Activated naive CD4-positive, alpha-beta T cell treated with Interleukin-2 at 50 U/mL for 16 hours (primary cell): ENCODE measurements at regions not wholly inside any gene's neighbourhood (a gene's known extent, or its start where the extent isn't known, plus 50 kb on each side); places are given as distances from the start of the nearest gene placed in this dataset.
"Not testable (repeated sequence)": the region's sequence is repeated elsewhere in the genome, so short reads cannot be mapped to it uniquely, and the experiment has no call there.

Experiments used
- DNase-seq: peaks from one replicate; pipeline ENCODE4 v3.0.0-alpha.2; 2020

DNA sequence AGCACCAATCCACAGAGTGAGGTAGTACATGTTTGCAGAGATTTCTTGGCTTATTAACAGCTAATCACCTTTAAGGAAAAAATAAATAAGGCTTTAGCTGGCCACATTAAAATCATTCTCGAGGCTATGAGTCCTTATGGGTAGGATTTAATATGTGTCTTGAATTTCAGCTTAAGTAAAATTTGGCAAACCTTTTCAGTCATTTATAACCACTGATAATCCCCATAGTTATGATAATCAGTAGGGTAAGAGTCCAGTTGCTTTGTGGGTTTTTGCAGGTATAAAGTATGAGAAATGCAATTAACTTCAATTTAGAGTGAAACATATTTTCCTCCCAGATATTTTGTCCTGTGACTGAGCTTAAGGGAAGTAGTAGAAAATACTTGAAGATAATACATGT, 1458.9 kb upstream of the FLRT2 start:
- no peak for DNase-seq

DNA sequence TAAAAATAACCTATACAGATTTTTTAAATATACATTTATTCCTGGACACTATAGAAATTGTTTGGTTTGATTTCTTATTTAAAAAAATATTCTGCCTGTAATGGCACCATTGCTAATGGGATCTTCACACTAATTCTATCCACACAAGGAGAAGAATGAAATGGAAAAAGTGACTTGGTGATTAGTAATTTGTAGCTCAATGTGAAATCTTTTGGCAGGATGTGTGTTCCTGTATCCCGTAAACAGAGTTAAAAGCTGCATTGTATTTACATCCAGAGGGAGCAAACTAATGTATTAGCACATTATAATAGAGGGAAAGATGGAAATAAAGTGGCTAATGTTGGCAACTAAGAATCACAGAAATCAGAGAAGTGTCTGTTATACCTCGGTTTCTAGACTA, 1455.3 kb upstream of the FLRT2 start:
- DNase-seq = no peak

DNA sequence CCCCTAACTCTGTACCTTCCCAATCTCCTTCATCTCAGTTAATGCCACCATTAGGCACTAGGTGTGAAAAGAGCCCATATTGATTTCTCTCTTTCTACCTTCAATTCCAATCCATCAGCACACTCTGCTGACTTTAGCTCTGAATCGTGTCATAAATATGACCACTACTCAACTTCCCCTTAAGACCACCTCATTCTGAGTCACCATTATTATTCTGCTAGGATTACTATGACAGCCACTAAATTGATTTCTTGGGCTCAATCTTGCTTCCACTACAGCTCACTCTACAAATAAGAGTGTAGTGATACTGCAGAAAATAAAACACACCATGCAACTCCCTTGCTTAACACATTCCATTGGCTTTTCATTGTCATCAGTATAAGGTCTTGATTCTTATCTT, 1449.0 kb upstream of the FLRT2 start:
- DNase-seq = no peak

DNA sequence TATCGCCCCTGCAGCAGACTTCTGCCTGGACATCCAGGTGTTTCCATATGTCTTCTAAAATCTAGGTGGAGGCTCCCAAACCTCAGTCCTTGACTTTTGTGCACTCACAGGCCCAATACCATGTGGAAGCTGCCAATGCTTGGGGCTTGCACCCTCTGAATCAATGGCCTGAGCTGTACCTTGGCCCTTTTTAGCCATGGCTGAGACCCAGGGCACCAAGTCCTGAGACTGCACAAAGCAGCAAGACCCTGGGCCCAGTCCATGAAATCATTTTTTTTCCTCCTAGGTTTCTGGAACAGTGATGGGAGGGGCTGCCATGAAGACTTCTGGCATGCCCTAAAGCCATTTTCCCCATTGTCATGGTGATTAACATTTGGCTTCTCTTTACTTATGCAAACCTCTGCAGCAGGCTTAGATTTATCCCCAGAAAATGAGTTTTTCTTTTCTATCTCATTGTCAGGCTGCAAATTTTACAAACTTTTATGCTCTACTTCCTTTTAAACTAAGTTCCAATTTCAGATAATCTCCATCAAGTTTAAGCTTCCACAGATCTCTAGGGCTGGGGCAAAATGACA, 1445.8 kb upstream of the FLRT2 start:
- no peak for DNase-seq

DNA sequence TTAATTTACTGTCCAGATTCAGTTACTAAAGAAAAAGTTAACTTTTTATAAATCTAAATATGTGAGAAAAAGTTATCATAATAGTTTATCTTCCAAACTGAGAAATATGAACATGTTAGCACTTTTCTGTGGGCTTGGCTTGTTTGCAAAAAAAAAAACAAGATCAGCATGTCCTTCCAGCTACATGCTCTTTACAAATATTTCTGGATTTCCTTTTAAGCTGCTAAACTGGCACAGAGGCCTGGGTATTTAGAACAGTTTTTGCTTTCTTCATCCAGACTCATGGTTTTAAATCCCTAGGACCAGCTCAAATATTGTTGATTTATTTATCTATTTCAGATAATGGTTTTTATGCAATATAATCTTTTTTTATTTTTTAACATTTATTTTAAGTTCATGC, 1444.5 kb upstream of the FLRT2 start:
- no peak for DNase-seq

DNA sequence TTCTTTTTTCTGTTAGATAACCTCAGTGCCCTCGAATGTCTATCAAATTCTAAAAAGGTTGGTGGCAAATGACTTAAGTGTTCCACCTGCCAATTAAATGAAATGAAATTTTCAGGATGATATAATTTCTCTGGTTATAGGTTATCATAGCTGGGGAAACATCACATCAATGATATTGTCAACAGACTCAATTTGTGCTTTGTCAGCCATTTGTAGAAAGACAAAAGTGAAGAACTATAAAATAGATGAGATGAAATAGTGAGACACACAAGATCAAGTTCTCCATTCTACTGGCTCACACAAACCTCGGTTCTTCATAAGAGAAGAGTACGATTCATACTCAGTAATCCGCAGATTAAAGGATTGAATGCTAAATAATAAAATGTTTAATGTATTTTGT, 1443.2 kb upstream of the FLRT2 start:
- no peak for DNase-seq

DNA sequence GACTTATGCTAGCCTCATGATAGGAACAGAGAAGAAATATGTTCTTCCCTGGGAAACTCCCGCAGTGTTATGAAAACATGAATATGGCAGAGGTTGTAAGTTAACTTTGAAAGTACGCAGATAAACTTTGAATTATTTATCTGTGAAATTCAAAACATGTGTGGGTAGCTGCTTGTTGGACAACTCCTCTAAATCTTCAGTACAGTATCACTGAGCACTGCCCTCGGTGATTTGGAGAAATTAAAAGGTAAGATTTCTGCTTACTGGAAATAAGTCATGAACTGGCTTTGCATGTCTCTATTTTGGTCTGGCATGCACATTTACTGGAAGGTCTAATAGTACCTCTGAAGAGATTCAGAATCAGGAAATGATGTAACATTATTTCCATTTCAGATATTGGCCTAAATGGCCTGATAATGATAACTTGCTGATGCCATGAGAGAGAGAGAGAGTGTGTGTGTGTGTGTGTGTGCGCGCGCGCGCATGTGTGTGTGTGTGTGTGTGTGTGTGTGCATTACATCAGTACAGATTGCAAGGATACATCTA, 1441.9 kb upstream of the FLRT2 start:
- DNase-seq = no peak

DNA sequence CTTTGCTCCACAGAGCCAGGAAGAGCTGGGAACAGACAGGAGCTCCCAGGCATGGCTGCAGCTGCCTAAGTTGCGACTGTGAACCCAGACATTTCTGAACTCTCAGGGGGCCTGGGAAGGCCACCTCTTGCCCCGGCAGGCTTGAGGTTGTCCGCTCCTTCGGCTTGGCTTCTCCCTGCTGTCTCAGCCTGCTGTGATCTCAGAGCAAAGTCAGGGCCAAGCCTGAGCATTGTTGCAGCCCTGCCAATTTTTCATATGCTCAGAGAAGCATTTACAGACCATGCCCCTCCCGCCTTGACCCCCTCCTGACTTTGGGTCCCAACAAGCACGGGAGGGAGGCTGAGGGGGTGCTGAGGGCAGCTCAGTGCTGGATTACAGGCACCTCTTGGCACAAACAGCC, 1439.1 kb upstream of the FLRT2 start:
- no peak for DNase-seq

DNA sequence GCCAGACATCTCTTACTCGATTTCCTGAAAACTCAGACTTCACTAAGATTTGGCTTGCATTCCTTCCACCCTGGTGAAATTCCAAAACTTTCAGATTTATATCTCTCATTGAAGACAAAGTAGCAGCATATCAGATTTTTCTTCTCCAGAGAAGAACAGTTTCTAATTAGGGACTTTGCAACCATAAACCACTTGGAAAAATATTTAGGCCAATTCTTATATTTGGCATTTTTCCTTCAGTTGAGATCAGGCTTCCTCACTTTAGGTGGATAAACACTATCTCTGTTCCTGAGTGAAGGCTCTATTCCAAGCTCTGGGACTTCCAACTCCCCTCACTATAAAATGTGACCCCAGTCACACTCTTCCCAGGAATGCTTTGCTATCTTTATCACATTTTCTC, 1434.3 kb upstream of the FLRT2 start:
- DNase-seq = no peak

DNA sequence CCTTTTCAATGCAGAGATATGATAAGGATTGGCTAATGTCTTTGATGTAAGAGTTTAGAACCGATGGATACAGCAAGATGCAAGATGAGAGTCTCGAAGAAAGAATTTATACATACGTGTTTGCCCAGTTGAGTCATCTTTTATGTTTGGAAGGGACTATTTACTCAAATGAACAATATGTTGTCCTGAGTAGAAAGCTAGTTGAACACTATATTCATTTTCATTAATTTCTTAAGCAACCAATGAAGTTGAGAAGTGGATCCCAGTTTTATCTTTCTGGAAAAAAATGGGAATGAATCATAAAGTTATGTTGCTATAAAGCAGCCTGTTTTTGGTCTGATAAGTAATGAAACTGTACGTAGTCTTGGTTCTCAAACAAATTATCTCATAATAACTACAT, 1431.7 kb upstream of the FLRT2 start:
- DNase-seq = no peak

DNA sequence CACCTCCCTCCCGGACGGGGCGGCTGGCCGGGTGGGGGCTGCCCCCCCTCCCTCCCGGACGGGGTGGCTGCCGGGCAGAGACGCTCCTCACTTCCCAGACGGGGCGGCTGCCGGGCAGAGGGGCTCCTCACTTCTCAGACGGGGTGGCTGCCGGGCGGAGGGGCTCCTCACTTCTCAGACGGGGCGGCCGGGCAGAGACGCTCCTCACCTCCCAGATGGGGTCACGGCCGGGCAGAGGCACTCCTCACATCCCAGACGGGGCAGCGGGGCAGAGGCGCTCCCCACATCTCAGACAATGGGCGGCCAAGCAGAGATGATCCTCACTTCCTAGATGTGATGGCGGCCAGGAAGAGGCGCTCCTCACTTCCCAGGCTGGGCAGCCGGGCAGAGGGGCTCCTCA, 1430.4 kb upstream of the FLRT2 start:
- not testable (repeated sequence) for DNase-seq

DNA sequence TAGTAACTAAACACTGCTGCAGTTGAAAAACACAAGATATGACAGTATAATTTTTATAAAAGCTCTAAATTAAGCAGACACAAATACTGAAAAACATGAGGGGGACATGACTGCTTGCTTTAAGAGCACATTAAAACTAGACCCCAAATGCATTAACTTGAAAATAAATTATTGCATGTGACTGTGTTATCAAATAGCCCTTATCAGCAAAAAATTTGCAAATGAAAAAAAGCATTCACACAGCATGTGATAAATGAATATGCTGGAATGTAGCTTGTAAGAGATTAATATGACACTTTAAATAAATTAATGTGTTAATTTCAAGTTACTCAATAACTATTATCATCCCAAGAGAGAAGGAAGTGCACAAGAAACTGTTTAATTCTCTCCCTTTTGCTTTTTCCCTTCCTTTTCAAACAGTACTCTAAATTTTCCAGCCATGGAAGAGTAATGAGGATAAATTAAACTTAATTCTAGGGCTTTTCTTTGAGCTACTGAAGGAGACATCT, 1422.1 kb upstream of the FLRT2 start:
- DNase-seq = no peak

DNA sequence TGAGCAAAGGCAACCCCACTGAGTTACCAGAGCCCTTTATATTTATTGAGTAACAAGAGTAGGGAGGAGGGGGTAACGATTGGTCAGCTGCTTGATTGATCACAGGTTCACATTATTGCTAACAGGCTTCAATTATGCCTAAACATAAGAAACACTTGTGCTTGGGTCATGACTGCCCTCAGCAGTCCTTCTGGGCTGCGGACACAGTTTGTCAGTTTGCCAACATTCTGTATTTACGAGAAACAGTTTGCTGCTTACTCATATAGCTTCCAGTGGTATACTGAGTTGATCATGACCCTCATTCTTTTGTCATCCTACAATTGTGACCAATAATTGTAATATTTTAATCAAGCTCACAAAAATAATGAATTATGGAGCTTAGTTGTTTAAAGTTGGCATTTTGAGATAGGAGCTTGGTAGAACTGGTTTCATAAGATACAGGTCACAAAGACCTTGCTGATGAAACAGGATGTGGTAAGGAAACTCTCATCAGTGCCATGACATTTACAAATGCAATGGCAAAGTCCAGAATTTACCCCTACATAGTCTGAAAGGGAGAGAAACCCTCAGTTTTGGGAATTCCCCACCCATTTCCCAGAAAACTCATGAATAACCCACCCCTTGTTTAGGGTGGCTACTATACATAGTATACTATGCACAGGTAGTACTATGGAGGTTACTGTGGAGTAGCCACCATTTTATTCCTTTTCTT, 1421.0 kb upstream of the FLRT2 start:
- no peak for DNase-seq

DNA sequence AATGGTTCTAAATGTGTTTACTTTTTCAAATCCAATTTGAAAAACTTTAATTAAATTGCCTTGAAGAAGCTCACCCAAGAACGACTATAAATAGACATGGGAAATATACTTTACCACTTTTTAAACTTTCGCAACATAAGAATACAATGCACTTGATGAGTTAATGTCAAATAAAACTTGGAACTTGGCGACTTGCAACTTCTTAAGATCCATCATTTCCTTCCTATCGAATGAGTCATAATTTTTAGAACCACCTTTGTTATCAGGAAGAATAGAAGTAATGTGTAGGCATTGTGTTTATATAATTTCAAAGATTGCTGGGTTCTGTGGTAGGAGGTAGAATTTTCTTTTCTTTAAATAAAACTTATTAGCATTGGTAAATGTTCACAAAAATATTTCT, 1417.4 kb upstream of the FLRT2 start:
- DNase-seq = no peak

DNA sequence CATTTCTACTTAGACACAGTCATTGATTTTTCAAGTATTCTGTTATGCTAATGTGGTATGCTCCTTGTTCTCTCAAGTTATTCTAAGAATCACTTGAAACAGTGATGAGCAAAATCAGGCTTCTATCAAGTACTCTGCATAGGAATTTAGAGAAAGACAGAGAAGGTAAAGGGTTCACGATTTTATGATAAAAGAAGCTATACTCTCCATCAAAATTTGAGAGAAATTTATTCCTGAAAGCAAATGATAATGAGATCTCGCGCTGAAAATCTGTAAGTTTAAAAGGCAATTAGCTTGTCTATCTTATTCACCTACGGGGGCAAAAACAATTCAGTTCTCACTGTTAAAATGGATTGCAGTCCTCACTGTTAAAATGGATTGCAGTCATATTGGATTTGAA, 1404.3 kb upstream of the FLRT2 start:
- DNase-seq = no peak

DNA sequence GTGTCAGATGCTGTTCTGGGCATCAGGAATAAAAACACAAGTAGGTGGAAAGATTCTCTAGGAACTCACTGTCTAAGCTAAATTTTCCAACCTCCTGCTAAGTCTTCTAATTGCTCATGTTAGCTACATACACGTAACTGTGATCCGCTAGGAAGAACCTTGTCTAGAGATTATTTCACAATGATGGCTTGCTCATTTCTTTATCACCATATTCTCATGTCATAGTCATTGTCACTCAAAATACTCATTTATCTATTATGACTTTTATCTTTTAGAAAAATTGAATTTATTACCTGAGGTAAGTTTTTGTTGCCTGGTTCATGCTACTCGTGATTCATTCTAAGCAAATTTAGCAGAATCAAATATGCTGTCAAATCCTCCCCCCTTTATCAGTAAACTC, 1402.4 kb upstream of the FLRT2 start:
- DNase-seq = no peak

DNA sequence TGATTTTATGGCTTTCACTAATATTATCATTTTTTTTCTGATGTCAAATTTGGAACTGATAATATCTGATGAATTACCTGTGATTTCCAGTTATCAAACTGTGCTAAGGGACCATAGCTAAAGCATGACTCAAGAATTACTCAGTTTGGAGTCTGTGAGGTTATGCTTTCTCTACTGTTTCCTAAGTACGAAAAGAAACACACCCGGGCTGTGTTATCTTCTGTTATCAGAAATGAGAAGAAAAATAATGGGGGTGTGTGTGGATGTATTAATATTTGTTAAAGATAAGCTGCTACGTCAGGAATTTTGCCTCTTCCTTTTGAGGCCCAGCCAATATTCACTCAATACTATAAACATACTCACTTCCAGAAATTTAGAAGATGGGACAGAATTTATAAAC, 1401.9 kb upstream of the FLRT2 start:
- no peak for DNase-seq

DNA sequence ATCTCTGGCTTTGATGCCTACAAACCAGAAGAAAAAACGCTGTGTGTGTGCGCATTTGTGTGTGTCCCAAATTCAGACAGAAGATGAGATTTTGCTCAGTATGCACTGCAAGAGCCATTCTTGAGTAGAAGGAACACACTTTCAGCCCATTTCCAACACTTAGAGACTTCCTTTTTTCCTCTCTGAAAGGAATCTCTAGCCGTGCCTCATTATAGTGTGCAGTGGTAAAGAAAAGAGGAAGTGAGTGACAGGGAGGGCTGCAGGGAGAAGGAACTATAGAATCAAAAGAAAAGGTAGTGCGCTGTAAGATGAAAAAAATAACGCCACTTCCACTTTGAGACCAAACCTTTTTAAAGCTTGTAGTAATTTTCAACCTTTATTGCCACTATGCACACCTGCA, 1400.9 kb upstream of the FLRT2 start:
- no peak for DNase-seq

DNA sequence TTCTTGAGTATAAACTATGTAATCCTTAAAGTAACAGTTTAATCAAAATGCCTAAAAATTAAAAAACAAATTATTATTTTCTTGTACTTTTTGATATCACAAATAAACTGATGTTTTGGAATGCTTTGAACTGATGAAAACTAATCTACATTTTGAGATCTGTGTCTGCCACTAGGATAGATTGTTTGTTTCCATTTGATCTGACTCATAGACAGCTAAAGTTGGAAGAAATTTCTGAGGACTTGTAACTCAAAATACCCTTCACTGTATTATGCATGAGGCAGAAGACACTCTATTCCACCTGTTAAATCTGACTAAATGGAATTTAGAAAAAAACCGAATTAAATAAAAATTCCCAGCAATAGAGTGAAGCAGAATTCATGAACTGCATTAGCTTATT, 1400.0 kb upstream of the FLRT2 start:
- no peak for DNase-seq

DNA sequence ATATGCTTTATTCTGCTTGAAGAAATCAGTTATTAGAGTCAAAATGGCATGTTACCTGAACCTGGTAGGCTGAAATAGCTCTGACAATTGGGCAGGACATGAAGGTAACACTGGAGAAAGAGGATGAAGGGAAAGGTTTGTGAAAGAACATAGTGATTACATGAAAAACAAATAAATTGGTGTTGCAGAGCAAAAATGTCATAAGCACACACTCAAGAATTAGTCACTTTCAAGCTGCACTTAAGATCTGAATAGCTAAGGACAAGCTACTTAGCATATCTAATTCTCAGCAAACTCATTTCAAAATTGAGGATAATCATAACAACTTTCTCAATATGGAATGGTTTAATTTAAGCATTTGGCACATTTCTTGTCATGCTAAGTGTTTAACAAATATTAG, 1398.0 kb upstream of the FLRT2 start:
- no peak for DNase-seq

DNA sequence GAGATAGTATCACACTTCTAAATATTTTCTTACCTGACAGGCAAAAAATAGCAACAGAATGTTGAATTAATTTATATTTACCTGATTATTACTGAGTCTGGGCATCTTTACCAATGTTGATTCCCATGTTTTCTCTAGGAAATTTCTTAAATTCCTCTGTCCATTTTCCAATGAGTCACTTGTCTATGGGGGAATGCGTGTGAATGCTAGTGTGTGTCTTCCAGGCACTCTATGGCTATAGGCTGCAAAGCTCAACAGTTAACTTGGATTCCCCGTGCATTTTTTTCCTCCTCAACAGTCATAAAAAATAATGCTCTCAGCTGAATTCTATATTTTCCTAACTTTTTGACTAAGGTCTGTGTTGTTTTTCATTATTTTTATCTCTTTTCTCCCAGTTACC, 1385.8 kb upstream of the FLRT2 start:
- no peak for DNase-seq

DNA sequence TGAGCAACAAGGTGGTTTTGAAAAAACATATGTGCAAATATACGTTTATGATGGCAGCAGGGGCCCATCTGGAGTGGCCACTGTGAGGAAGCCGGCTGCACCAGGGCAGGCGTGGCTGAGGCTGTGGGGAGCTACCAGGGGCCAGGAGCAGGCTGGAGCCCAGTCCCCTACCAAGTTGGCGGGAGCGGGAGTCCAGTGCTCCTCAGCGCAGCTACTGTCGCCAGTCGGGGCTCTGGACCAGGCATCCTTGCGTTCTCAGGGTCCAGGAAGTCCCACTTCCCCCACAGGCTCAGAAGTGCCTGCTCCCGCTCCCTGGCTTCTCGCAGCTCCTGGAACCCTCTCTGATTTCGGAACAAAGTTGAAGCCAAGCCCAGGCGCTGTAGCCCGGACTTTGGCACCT, 1377.5 kb upstream of the FLRT2 start:
- DNase-seq = no peak

DNA sequence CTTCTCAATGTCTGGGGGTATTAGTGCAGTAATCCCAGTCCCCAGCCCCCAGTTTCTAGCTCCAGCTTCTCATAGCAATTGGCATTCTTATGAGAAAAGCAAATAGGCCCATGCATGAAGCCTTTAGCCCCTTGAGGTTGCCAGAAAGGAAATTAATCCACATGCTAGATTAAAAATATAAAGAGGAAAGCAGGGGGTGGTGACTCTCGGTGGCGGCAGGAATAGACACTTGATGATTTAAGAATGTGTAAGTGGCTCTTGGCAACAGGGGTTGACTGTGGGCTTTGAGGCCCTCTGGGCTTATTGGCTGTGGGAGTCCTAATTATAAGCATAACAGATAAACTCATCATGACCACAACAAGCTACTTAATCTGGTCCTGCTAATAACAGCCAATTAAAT, 1367.3 kb upstream of the FLRT2 start:
- DNase-seq = no peak

DNA sequence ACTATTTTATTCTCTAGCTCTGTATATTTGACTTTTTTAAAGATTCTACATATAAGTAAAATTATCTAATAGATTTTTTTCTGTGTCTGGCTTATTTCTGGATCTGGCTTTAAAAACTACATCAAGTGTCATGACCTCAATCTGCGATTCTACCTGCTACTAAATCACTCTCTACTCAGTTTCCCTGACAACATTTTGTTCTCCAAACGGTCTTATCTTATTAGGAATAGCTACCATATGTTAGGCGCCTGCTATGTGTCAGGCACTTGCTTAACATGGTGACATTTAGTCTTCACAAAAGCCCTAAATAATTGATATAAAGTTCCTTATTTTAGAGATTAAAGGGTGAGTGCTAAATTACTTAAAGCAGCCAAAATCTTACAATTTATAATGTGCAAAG, 1362.9 kb upstream of the FLRT2 start:
- no peak for DNase-seq

DNA sequence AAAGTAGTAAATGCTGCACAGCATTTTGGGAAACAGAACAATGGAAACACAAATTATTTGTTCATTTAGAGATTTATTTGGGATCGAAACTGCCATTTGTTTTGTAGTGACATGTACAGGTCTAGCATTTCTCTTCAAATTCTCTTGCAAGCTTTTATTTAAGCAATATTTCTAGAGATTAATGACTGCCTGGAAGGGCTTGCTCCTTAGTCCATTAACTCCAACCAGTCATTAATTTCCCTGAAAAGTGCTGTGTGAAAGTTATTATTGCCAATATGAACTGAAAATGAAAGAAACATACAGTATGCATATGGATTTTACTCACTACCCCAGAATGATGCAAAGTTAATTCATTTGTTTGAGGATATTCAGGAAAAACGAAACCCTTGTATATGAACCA, 1349.6 kb upstream of the FLRT2 start:
- DNase-seq = no peak
